GM12878 (cell line): ENCODE measurements at regions not wholly inside any gene's neighbourhood (a gene's known extent, or its start where the extent isn't known, plus 50 kb on each side); places are given as distances from the start of the nearest gene placed in this dataset.
A peak's percentile ranks its signal among the peaks of the same experiment; 100 is the strongest.

Source experiments
- ATAC-seq: fragments of 200-7000 bp; cut with Tn5 transposase; 3 replicates; pipeline ENCODE4 v1.9.1; 2020; ENCODE audit warnings: mild to moderate bottlenecking, moderate library complexity
- BruUV-seq: library from RNA; stranded (reverse); fragments of 400-500 nt; replicated peaks from 2 replicates; lab custom pipeline; 2021; lab: Mats Ljungman, UMichigan
- CTCF ChIA-PET: fragments of 300-600 bp; sonication (Branson Sonifier 250); formaldehyde crosslinking; extraction: SDS; loops from one replicate; lab custom pipeline; 2021; ENCODE audit warnings: inconsistent platforms; lab: Yijun Ruan, JAX
- POLR2A ChIA-PET: fragments of 350-600 bp; formaldehyde crosslinking; extraction: SDS; loops from one replicate; lab custom pipeline; 2021; ENCODE audit warnings: inconsistent platforms; lab: Charles Lee
- RAD21 ChIA-PET: fragments of 300-600 bp; sonication (Branson Sonifier 250); formaldehyde crosslinking; loops from one replicate; lab custom pipeline; 2023; ENCODE audit warnings: antibody characterized with exemption; ENCODE audit not compliant: unreplicated experiment; lab: Charles Lee
- SMC1A ChIA-PET: fragments of 300-600 bp; sonication (Branson Sonifier 250); formaldehyde crosslinking; loops from one replicate; lab custom pipeline; 2023; ENCODE audit not compliant: unreplicated experiment, uncharacterized antibody; lab: Charles Lee
- DNase-seq: peaks from one replicate; pipeline ENCODE4 v3.0.0-alpha.2; 2011; ENCODE audit warnings: low read depth, low spot score
- FAIRE-seq: peaks from 3 replicates; lab custom pipeline; 2011; peaks lifted over from hg19 to GRCh38; lab: Jason Lieb, UNC
- H2AFZ ChIP-seq: 2 replicates; pipeline ENCODE4 v1.6.0; 2011; ENCODE audit warnings: low read depth, low read length, control low read depth; ENCODE audit not compliant: control insufficient read depth
- H3K27ac ChIP-seq: 2 replicates; pipeline ENCODE4 v1.5.1; 2011; ENCODE audit warnings: control low read depth; ENCODE audit not compliant: control insufficient read depth, insufficient read depth
- H3K27me3 ChIP-seq, 2 experiments: replicated peaks in 1 of 2; 2 replicates each; pipeline versions ENCODE4 v1.6.0 to v1.6.1; 2011; ENCODE audit warnings: low read length in 1 of 2; ENCODE audit not compliant: control insufficient read depth in 2 of 2, insufficient read depth in 2 of 2
- H3K36me3 ChIP-seq, 2 experiments: 2 replicates each; pipeline ENCODE4 v1.5.1; 2011; ENCODE audit warnings: low read length in 1 of 2; ENCODE audit not compliant: control insufficient read depth in 2 of 2, insufficient read depth in 2 of 2
- H3K4me1 ChIP-seq: 2 replicates; pipeline ENCODE4 v1.6.1; 2011; ENCODE audit warnings: mild to moderate bottlenecking, low read length, moderate library complexity, mixed read lengths; ENCODE audit not compliant: control insufficient read depth, insufficient read depth
- H3K4me2 ChIP-seq: 2 replicates; pipeline ENCODE4 v1.6.0; 2011; ENCODE audit warnings: control low read depth; ENCODE audit not compliant: control insufficient read depth, insufficient read depth
- H3K4me3 ChIP-seq: fragments of 200-600 bp; sonication (generic); 2 replicates; pipeline ENCODE4 v1.5.1; 2016
- H3K79me2 ChIP-seq: 2 replicates; pipeline ENCODE4 v1.6.0; 2011; ENCODE audit warnings: low read length; ENCODE audit not compliant: control insufficient read depth, insufficient read depth
- H3K9ac ChIP-seq: 2 replicates; pipeline ENCODE4 v1.8.0; 2011; ENCODE audit warnings: low read length, control low read depth, mixed read lengths; ENCODE audit not compliant: control insufficient read depth, insufficient read depth
- H3K9me3 ChIP-seq: replicated peaks from 3 replicates; pipeline ENCODE4 v1.5.1; 2011; ENCODE audit warnings: mild to moderate bottlenecking, low read length; ENCODE audit not compliant: control insufficient read depth, insufficient read depth
- H4K20me1 ChIP-seq: 2 replicates; pipeline ENCODE4 v1.6.0; 2011; ENCODE audit not compliant: control insufficient read depth, insufficient read depth
- ATF7 ChIP-seq: fragments of 450-650 bp; IDR thresholded peaks from 2 replicates; pipeline ENCODE4 v1.6.1; 2016; ENCODE audit warnings: low read depth, mild to moderate bottlenecking
- DPF2 ChIP-seq: fragments of 450-650 bp; IDR thresholded peaks from 2 replicates; pipeline ENCODE4 v1.6.1; 2017; ENCODE audit warnings: mild to moderate bottlenecking
- MYB ChIP-seq: fragments of 150-350 bp; IDR thresholded peaks from 2 replicates; pipeline ENCODE4 v1.6.1; 2014; ENCODE audit warnings: mild to moderate bottlenecking, low read depth, low read length, borderline replicate concordance
- POLR2AphosphoS5 ChIP-seq: IDR thresholded peaks from 2 replicates; pipeline ENCODE4 v1.6.1; 2011; ENCODE audit warnings: mild to moderate bottlenecking, low read length, inconsistent platforms
- SIX5 ChIP-seq: IDR thresholded peaks from 2 replicates; pipeline ENCODE4 v1.6.1; 2011; ENCODE audit warnings: mild to moderate bottlenecking, low read depth, low read length, moderate library complexity; ENCODE audit not compliant: severe bottlenecking
- SMAD1 ChIP-seq: fragments of 450-650 bp; IDR thresholded peaks from 2 replicates; pipeline ENCODE4 v1.6.1; 2018; ENCODE audit warnings: mild to moderate bottlenecking, low read depth; ENCODE audit not compliant: partially characterized antibody
- ZNF384 ChIP-seq: IDR thresholded peaks from 2 replicates; pipeline ENCODE4 v1.6.1; 2012; ENCODE audit warnings: low read depth, mild to moderate bottlenecking, low read length, improper control_type of control experiment, borderline replicate concordance
- ZNF592 ChIP-seq: fragments of 450-650 bp; IDR thresholded peaks from 2 replicates; pipeline ENCODE4 v1.6.1; 2017; ENCODE audit warnings: mild to moderate bottlenecking, moderate library complexity
- WGBS: methylation state at CpG from one replicate; pipeline ENCODE4 v1.1.6; 2016; ENCODE audit warnings: low lambda C conversion rate; ENCODE audit not compliant: insufficient replicate concordance, insufficient coverage; ENCODE audit errors: missing lambda C conversion rate; 5-methylcytosine and 5-hydroxymethylcytosine counted together
- in situ Hi-C: fragments of 300-500 bp; cut with MboI; formaldehyde crosslinking; loops from 9 replicates; pipeline ENCODE4 v1.14.3; 2018; ENCODE audit warnings: mixed read lengths
- intact Hi-C: fragments of 100-400 bp; cut with micrococcal nuclease; formaldehyde crosslinking; loops from one replicate; pipeline ENCODE4 v1.14.2; 2022; ENCODE audit not compliant: unreplicated experiment
- TF ChIP-seq, protein P1 (sequence below): IDR thresholded peaks from 2 replicates; pipeline ENCODE4 v1.6.1; 2011; ENCODE audit warnings: mild to moderate bottlenecking, low read depth, low read length, moderate library complexity; ENCODE audit not compliant: insufficient replicate concordance
- TF ChIP-seq, protein P2 (sequence below): fragments of 450-650 bp; IDR thresholded peaks from 2 replicates; pipeline ENCODE4 v1.6.1; 2018; ENCODE audit warnings: mild to moderate bottlenecking, low read depth, moderate library complexity; ENCODE audit not compliant: partially characterized antibody

DNA sequence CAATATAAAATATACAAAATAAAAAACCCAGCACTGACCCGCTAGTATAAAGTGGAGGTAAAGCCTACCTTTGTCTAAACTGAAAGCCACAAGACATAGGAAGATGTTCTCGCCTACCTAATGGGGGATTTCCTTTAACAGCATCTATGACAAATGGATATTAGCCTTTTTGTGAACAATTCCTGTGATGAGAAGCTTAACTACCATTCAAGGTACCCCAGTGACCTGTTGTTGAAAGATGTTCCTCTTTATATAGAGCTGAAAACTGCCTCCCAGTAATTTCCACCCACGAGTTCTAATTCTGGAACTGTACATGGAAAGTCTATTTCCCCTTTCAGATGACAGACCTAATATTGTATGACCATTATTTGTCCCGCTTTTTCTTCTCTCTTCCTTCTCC, 109.8 kb upstream of the RASGRP1 start (continued):
- TF ChIP-seq, protein P1, sequence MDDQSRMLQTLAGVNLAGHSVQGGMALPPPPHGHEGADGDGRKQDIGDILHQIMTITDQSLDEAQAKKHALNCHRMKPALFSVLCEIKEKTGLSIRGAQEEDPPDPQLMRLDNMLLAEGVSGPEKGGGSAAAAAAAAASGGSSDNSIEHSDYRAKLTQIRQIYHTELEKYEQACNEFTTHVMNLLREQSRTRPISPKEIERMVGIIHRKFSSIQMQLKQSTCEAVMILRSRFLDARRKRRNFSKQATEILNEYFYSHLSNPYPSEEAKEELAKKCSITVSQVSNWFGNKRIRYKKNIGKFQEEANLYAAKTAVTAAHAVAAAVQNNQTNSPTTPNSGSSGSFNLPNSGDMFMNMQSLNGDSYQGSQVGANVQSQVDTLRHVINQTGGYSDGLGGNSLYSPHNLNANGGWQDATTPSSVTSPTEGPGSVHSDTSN: no peak
- TF ChIP-seq, protein P2, sequence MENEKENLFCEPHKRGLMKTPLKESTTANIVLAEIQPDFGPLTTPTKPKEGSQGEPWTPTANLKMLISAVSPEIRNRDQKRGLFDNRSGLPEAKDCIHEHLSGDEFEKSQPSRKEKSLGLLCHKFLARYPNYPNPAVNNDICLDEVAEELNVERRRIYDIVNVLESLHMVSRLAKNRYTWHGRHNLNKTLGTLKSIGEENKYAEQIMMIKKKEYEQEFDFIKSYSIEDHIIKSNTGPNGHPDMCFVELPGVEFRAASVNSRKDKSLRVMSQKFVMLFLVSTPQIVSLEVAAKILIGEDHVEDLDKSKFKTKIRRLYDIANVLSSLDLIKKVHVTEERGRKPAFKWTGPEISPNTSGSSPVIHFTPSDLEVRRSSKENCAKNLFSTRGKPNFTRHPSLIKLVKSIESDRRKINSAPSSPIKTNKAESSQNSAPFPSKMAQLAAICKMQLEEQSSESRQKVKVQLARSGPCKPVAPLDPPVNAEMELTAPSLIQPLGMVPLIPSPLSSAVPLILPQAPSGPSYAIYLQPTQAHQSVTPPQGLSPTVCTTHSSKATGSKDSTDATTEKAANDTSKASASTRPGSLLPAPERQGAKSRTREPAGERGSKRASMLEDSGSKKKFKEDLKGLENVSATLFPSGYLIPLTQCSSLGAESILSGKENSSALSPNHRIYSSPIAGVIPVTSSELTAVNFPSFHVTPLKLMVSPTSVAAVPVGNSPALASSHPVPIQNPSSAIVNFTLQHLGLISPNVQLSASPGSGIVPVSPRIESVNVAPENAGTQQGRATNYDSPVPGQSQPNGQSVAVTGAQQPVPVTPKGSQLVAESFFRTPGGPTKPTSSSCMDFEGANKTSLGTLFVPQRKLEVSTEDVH: no peak
- no peak for TF ChIP-seq POLR2AphosphoS5
- TF ChIP-seq SIX5: no peak
- TF ChIP-seq ATF7: peak; percentile 56
- TF ChIP-seq MYB: no peak
- TF ChIP-seq DPF2: peak; percentile 58

DNA sequence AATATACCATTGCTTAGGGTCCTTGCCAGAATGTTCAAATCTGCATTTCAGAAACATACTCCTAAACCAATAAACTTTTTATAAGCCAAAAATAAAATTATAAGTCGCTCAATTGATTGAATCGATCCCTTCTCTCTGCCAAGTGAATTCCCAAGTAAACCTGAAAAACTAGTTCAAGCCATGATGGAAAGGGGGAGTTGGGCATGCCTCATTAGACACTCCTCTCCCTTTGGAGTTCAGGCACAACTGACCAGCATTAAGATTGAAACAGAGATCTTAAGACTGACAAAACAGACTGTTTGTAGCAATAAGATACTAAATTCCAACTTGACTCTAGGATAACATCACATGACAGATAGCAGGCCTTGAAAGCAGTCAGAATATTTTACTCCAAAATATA, 113.7 kb upstream of the RASGRP1 start:
- 91% methylated on average over 2 of the region's 2 CpGs for WGBS
- no peaks in the 10 kb centered on the region for H3K27me3 ChIP-seq
- TF ChIP-seq ZNF592: no peak
- TF ChIP-seq ZNF384: no peak
- no peak for TF ChIP-seq SMAD1
- TF ChIP-seq, all 136 proteins: peak for 0
- no peak overlapping the region for H3K9ac ChIP-seq
- H2AFZ ChIP-seq: no peak overlapping the region
- H4K20me1 ChIP-seq: no peaks in the 10 kb centered on the region
- ChIA-PET CTCF (interaction anchor here (0.9 to 8.5 kb wide), 6 partner anchors 9 to 238 kb away, joined by 3 to 173 read pairs (median 4); partner anchors contain the start of gene RASGRP1), SMC1A (interaction anchor here (0.7 to 47.0 kb wide), 6 partner anchors 9 to 237 kb away, joined by 3 to 1803 read pairs (median 148); partner anchors contain the start of gene RASGRP1), RAD21 (interaction anchor here (1.1 to 22.5 kb wide), 5 partner anchors 9 to 115 kb away, joined by 3 to 517 read pairs (median 20); no protein-coding TSS in a partner anchor), POLR2A (interaction anchor here (1.0 to 11.3 kb wide), 3 partner anchors 9 to 22 kb away, joined by 3 to 367 read pairs (median 4); no protein-coding TSS in a partner anchor)
- no peaks in the 10 kb centered on the region for H3K9me3 ChIP-seq
- H3K4me1 ChIP-seq: peaks cover 18% of the 10 kb centered on the region
- DNase-seq (no peak), ATAC-seq (no peak), FAIRE-seq (no peak)
- H3K4me3 ChIP-seq: no peak overlapping the region
- no peak overlapping the region for H3K4me2 ChIP-seq
- intact Hi-C loops (no loop called here), in situ Hi-C loops (no loop called here)
- H3K36me3 ChIP-seq: no peaks in the 10 kb centered on the region
- no peaks in the 10 kb centered on the region for H3K79me2 ChIP-seq
- H3K27ac ChIP-seq: no peak overlapping the region
- BruUV-seq: no TSS peak
